Uterus (tissue), 3 donors: ENCODE measurements at regions not wholly inside any gene's neighbourhood (a gene's known extent, or its start where the extent isn't known, plus 50 kb on each side); places are given as distances from the start of the nearest gene placed in this dataset.

ENCODE experiments used
- DNase-seq, 2 donors: peaks; one replicate each; pipeline ENCODE4 v3.0.0-alpha.2; 2019 to 2020
- H3K27ac ChIP-seq, 2 donors: fragments of 200-600 bp; sonication (generic); 1 replicate in 1 of 2; 2 replicates in 1 of 2; pipeline ENCODE4 v1.5.1; 2016 to 2018
- H3K27me3 ChIP-seq, 2 donors: fragments of 200-600 bp; sonication (generic); one replicate each; pipeline ENCODE4 v1.5.1; 2018 to 2019; ENCODE audit warnings: control low read depth in 1 of 2
- H3K36me3 ChIP-seq, 2 donors: fragments of 200-600 bp; sonication (generic); one replicate each; pipeline ENCODE4 v1.5.1; 2019; ENCODE audit warnings: control low read depth in 1 of 2
- H3K4me1 ChIP-seq, 2 donors: fragments of 200-600 bp; sonication (generic); one replicate each; pipeline ENCODE4 v1.5.1; 2018 to 2019; ENCODE audit warnings: control low read depth in 1 of 2
- H3K4me3 ChIP-seq, 2 donors: fragments of 200-600 bp; sonication (generic); 1 replicate in 1 of 2; 2 replicates in 1 of 2; pipeline ENCODE4 v1.5.1; 2018 to 2019; ENCODE audit warnings: mild to moderate bottlenecking in 1 of 2
- H3K9me3 ChIP-seq, 2 donors: fragments of 200-600 bp; sonication (generic); one replicate each; pipeline ENCODE4 v1.5.1; 2019; ENCODE audit warnings: control low read depth in 1 of 2
- CTCF ChIP-seq, 4 experiments: fragments of 200-600 bp in 2 of 4; fragments of 450-650 bp in 2 of 4; sonication (generic) in 2 of 4; IDR thresholded peaks; one replicate each; pipeline ENCODE4 v1.5.1; 2016 to 2019; ENCODE audit warnings: antibody characterized with exemption in 4 of 4, mild to moderate bottlenecking in 2 of 4, moderate library complexity in 1 of 4
- POLR2A ChIP-seq, 2 donors: fragments of 450-650 bp; IDR thresholded peaks; one replicate each; pipeline ENCODE4 v1.6.1; 2016; ENCODE audit warnings: antibody characterized with exemption in 2 of 2, mild to moderate bottlenecking in 1 of 2, moderate library complexity in 1 of 2
- intact Hi-C: fragments of 100-400 bp; cut with DNase I; formaldehyde crosslinking; loops from one replicate; pipeline ENCODE4 v1.15.1; 2023; ENCODE audit warnings: low total_unique reads
- donor health status: DM: yes; HTN: yes; CAD: no.

- no peaks in the 10 kb centered on the region for H3K9me3 ChIP-seq
- TF ChIP-seq CTCF (IDR thresholded peaks at IDR 0.05) (no peak), POLR2A (IDR thresholded peaks at IDR 0.05) (no peak)
- no peaks in the 10 kb centered on the region for H3K36me3 ChIP-seq
- no peaks in the 10 kb centered on the region for H3K27me3 ChIP-seq
- H3K4me3 ChIP-seq, result no peak overlapping the region
- H3K4me1 ChIP-seq, result no peaks in the 10 kb centered on the region
- intact Hi-C loops, result no loop called here
- no peak overlapping the region for H3K27ac ChIP-seq
- no peak for DNase-seq
These were observed 286.8 kb downstream of the AEBP2 start for GRCh38 chr12:19726122-19726521.

GRCh38 chr12:19726592-19726991 is 287.3 kb downstream of the AEBP2 start:
- H3K36me3 ChIP-seq, result no peaks in the 10 kb centered on the region
- no peak for TF ChIP-seq POLR2A (IDR thresholded peaks at IDR 0.05)
- no peaks in the 10 kb centered on the region for H3K4me1 ChIP-seq
- no peak for DNase-seq
- no peaks in the 10 kb centered on the region for H3K9me3 ChIP-seq
- intact Hi-C loops, result no loop called here
- H3K27ac ChIP-seq, result no peak overlapping the region
- H3K4me3 ChIP-seq, result no peak overlapping the region
- no peaks in the 10 kb centered on the region for H3K27me3 ChIP-seq

- intact Hi-C loops, result no loop called here
- H3K4me3 ChIP-seq, result no peak overlapping the region
These were observed 297.7 kb downstream of the AEBP2 start for GRCh38 chr12:19737019-19737418.

GRCh38 chr12:19739195-19739776 is 300.0 kb downstream of the AEBP2 start:
- Histone ChIP-seq H3K4me3 (no peak overlapping the region), H3K27ac (no peak overlapping the region), H3K36me3 (no peaks in the 10 kb centered on the region), H3K9me3 (no peaks in the 10 kb centered on the region), H3K4me1 (no peaks in the 10 kb centered on the region), H3K27me3 (no peaks in the 10 kb centered on the region)
- intact Hi-C loops, result no loop called here
- TF ChIP-seq POLR2A (IDR thresholded peaks at IDR 0.05), result no peak
- TF ChIP-seq CTCF (IDR thresholded peaks at IDR 0.05), result peak; percentile 58 to 71 (median 68)
- peak in 1 of 2 donors; percentile 54 for DNase-seq

More at GRCh38 chr12:19737019-19737418, 297.7 kb downstream of the AEBP2 start:
- no peaks in the 10 kb centered on the region for H3K4me1 ChIP-seq
- DNase-seq, result no peak
- no peaks in the 10 kb centered on the region for H3K27me3 ChIP-seq
- TF ChIP-seq POLR2A (IDR thresholded peaks at IDR 0.05) (no peak), CTCF (IDR thresholded peaks at IDR 0.05) (no peak)
- no peaks in the 10 kb centered on the region for H3K9me3 ChIP-seq
- no peak overlapping the region for H3K27ac ChIP-seq
- no peaks in the 10 kb centered on the region for H3K36me3 ChIP-seq

- Histone ChIP-seq H3K27ac (peak overlapping the region; percentile 39 to 54), H3K4me1 (no peaks in the 10 kb centered on the region), H3K4me3 (no peak overlapping the region), H3K27me3 (no peaks in the 10 kb centered on the region), H3K9me3 (no peaks in the 10 kb centered on the region), H3K36me3 (no peaks in the 10 kb centered on the region)
- TF ChIP-seq CTCF (IDR thresholded peaks at IDR 0.05), result no peak
- no peak for TF ChIP-seq POLR2A (IDR thresholded peaks at IDR 0.05)
- intact Hi-C loops, result no loop called here
- DNase-seq, result peak in 1 of 2 donors; percentile 18
These were observed 301.3 kb downstream of the AEBP2 start for GRCh38 chr12:19740472-19741131.
